Spleen (tissue), 7 donors: ENCODE measurements at regions not wholly inside any gene's neighbourhood (a gene's known extent, or its start where the extent isn't known, plus 50 kb on each side); places are given as distances from the start of the nearest gene placed in this dataset.

Experiments used
- CTCF ChIP-seq, 11 experiments: fragments of 200-600 bp in 7 of 11; fragments of 450-650 bp in 4 of 11; sonication (generic) in 4 of 11; IDR thresholded peaks in 8 of 11; conservative IDR thresholded peaks in 3 of 11; 1 replicate in 7 of 11; 2 replicates in 4 of 11; pipeline versions ENCODE4 v1.4.0 to v1.8.0; 2016 to 2021; ENCODE audit warnings: antibody characterized with exemption in 11 of 11, inconsistent platforms in 4 of 11, mild to moderate bottlenecking in 1 of 11
- POLR2A ChIP-seq, 3 donors: fragments of 450-650 bp; IDR thresholded peaks; one replicate each; pipeline ENCODE4 v1.5.1; 2017; ENCODE audit warnings: antibody characterized with exemption in 3 of 3, mild to moderate bottlenecking in 1 of 3
- POLR2AphosphoS5 ChIP-seq, 3 donors: sonication (generic); formaldehyde crosslinking; IDR thresholded peaks; one replicate each; pipeline ENCODE4 v1.5.1; 2017; ENCODE audit warnings: antibody characterized with exemption in 3 of 3
- donor health status: DM: no; HTN: no; CAD: no; lungs with moderate emphysema.
- donor health status: DM: no; HTN: no; CAD: no.
- donor health status: DM: no; HTN: no; CAD: no.

GRCh38 chr3:140828585-140828984 is 113.1 kb upstream of the SLC25A36 start:
- TF ChIP-seq CTCF (IDR thresholded peaks at IDR 0.05 in 8 of 11, conservative IDR thresholded peaks at IDR 0.05 in 3 of 11) (no peak), POLR2AphosphoS5 (IDR thresholded peaks at IDR 0.05) (no peak), POLR2A (IDR thresholded peaks at IDR 0.05) (no peak)
